ENCODE measurements at regions not wholly inside any gene's neighbourhood (a gene's known extent, or its start where the extent isn't known, plus 50 kb on each side); places are given as distances from the start of the nearest gene placed in this dataset.
A peak's percentile ranks its signal among the peaks of the same experiment; 100 is the strongest.

DNA sequence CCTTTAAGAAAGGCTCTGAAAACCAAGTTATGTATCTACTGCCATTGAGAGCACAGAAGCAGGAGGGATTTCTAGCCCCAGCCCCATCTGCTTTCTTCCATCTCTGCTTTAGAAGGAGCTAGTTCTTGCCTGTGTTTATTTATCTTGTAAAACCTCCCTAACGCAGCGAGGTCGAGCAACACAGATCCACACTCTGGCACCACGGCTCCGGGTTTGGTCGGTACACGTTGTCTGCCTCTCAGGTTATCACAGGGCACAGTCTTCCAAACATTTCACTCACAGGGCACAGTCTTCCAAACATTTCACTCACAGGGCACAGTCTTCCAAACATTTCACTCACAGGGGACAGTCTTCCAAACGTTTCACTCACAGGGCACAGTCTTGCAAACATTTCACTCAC, 69.7 kb upstream of the TLR3 start:
- 28 to 33% methylated on average over 8 of the region's 8 CpGs for WGBS, 2 donors
- ATAC-seq, result peak in 2 of 8 donors; percentile 34 to 79
- Histone ChIP-seq H3K36me3 (no peaks in the 10 kb centered on the region), H3K4me1 (peaks cover 0 to 7% (median 0%) of the 10 kb centered on the region in 9 donors), H3K27me3 (no peaks in the 10 kb centered on the region), H3K27ac (peak overlapping the region in 8 of 10 donors; percentile 9 to 70 (median 53)), H3K4me3 (no peak overlapping the region), H3K9me3 (no peaks in the 10 kb centered on the region)
- intact Hi-C loops (cut with DNase I), result loop anchor here in 1 of 10 donors (10.0 kb wide), 1 partner anchor 74 kb away; no protein-coding TSS in a partner anchor
- DNase-seq, result no peak
- TF ChIP-seq CTCF (IDR thresholded peaks at IDR 0.05), result no peak

DNA sequence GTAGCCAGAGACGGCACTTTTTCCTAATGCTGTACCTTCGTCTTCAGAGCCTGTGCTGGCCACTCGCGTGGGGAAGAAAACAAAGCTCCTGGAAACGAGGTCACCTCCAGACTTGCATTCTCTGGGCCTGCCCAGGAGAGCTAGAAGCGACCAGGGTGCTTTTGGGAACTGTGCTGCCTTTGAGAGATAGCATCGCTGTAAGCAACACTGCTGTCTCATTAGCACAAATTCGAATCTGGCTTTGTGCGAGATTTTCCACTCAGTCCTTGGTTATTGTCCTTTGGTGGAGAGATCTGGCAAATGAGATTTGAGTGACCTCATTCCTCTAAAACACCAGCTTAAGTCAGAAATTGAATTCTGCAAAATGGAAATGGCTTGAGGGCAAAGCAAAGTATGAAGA, 66.1 kb upstream of the TLR3 start:
- Histone ChIP-seq H3K27me3 (no peaks in the 10 kb centered on the region), H3K9me3 (no peaks in the 10 kb centered on the region), H3K27ac (no peak overlapping the region), H3K4me1 (peaks cover 0 to 4% (median 0%) of the 10 kb centered on the region in 9 donors), H3K36me3 (no peaks in the 10 kb centered on the region), H3K4me3 (no peak overlapping the region)
- ATAC-seq (no peak), DNase-seq (no peak)
- intact Hi-C loops (cut with DNase I), result loop anchor here in 2 of 10 donors (10.0 kb wide), 1 partner anchor 108 kb away; no protein-coding TSS in a partner anchor
- 79 to 82% methylated on average over 9 of the region's 9 CpGs for WGBS, 2 donors
- TF ChIP-seq CTCF (IDR thresholded peaks at IDR 0.05), result no peak

- no peak for ATAC-seq
- WGBS, 2 donors, result 79 to 85% methylated on average over 6 of the region's 6 CpGs
- Histone ChIP-seq H3K4me3 (no peak overlapping the region), H3K27ac (no peak overlapping the region), H3K9me3 (no peaks in the 10 kb centered on the region), H3K36me3 (no peaks in the 10 kb centered on the region), H3K4me1 (peaks cover 0 to 4% (median 0%) of the 10 kb centered on the region in 9 donors), H3K27me3 (no peaks in the 10 kb centered on the region)
- intact Hi-C loops (cut with DNase I), result loop anchor here in 2 of 10 donors (10.0 kb wide), 1 partner anchor 109 kb away; no protein-coding TSS in a partner anchor
- no peak for DNase-seq
- TF ChIP-seq CTCF (IDR thresholded peaks at IDR 0.05), result no peak
These were observed 65.2 kb upstream of the TLR3 start for GRCh38 chr4:186003746-186004145.

- peaks cover 0 to 2% (median 0%) of the 10 kb centered on the region in 9 donors for H3K4me1 ChIP-seq
- no peak for ATAC-seq
- no peaks in the 10 kb centered on the region for H3K27me3 ChIP-seq
- no peak overlapping the region for H3K4me3 ChIP-seq
- no peaks in the 10 kb centered on the region for H3K36me3 ChIP-seq
- H3K9me3 ChIP-seq, result no peaks in the 10 kb centered on the region
- 81 to 83% methylated on average over 5 of the region's 5 CpGs for WGBS, 2 donors
- no peak for DNase-seq
- no peak for TF ChIP-seq CTCF (IDR thresholded peaks at IDR 0.05)
- intact Hi-C loops (cut with DNase I), result loop anchor here in 2 of 10 donors (10.0 kb wide), 1 partner anchor 113 kb away; no protein-coding TSS in a partner anchor
- no peak overlapping the region for H3K27ac ChIP-seq
These were observed 60.9 kb upstream of the TLR3 start for GRCh38 chr4:186008057-186008456.
